K562 (cell line): ENCODE measurements at regions not wholly inside any gene's neighbourhood (a gene's known extent, or its start where the extent isn't known, plus 50 kb on each side); places are given as distances from the start of the nearest gene placed in this dataset.

Source experiments
- ARHGAP35 ChIP-seq: fragments of 450-650 bp; IDR thresholded peaks from 2 replicates; pipeline ENCODE4 v1.6.1; 2018; ENCODE audit not compliant: partially characterized antibody
- BCOR ChIP-seq: fragments of 450-650 bp; IDR thresholded peaks from 2 replicates; pipeline ENCODE4 v1.6.1; 2016
- CCNT2 ChIP-seq: IDR thresholded peaks from 2 replicates; pipeline ENCODE4 v1.6.1; 2011; ENCODE audit warnings: borderline replicate concordance, low read depth, mild to moderate bottlenecking, moderate library complexity, mixed read lengths, low read length; ENCODE audit not compliant: insufficient read length; ENCODE audit errors: extremely low read depth
- CTCF ChIP-seq, 3 experiments: IDR thresholded peaks in 2 of 3; conservative IDR thresholded peaks in 1 of 3; 2 replicates each; pipeline ENCODE4 v1.5.1; 2011 to 2012; ENCODE audit warnings: low read length in 3 of 3, mild to moderate bottlenecking in 3 of 3, control low read depth in 2 of 3, improper control_type of control experiment in 1 of 3, inconsistent platforms in 1 of 3, low read depth in 1 of 3, mixed read lengths in 1 of 3, moderate library complexity in 1 of 3; ENCODE audit not compliant: insufficient read depth in 2 of 3
- E4F1 ChIP-seq: fragments of 250-450 bp; sonication (Bioruptor Pico); IDR thresholded peaks from 2 replicates; pipeline ENCODE4 v1.5.0; 2021; ENCODE audit warnings: mild to moderate bottlenecking, borderline replicate concordance
- EP400 ChIP-seq: fragments of 450-650 bp; IDR thresholded peaks from 2 replicates; pipeline ENCODE4 v1.6.1; 2017; ENCODE audit warnings: antibody characterized with exemption, mild to moderate bottlenecking, moderate library complexity
- KDM2B ChIP-seq: fragments of 250-450 bp; sonication (Bioruptor Pico); IDR thresholded peaks from 2 replicates; pipeline ENCODE4 v1.8.0; 2021; ENCODE audit warnings: mild to moderate bottlenecking, moderate library complexity
- PREB ChIP-seq: sonication (generic); formaldehyde crosslinking; IDR thresholded peaks from 2 replicates; pipeline ENCODE4 v1.8.1; 2023; ENCODE audit warnings: mild to moderate bottlenecking, missing genetic modification reagents

- TF ChIP-seq E4F1 (CRISPR knock-in tag) (no peak), KDM2B (CRISPR knock-in tag) (no peak), EP400 (peak; percentile 44; the same call in 1 of the 2 replicates), CCNT2 (peak; percentile 60), BCOR (no peak), ARHGAP35 (no peak), CTCF (IDR thresholded peaks at IDR 0.05 in 2 of 3, conservative IDR thresholded peaks at IDR 0.05 in 1 of 3; ENCODE audit: insufficient read depth in 2 of 3, low read depth in 1 of 3, low read length in 3 of 3) (peak; percentile 73 to 86 (median 78)), PREB (CRISPR knock-in tag) (no peak)
These were observed 85.7 kb upstream of the FOXC1 start (continued) for GRCh38 chr6:1524040-1524480.
